Skeletal muscle tissue (tissue), 3 donors: ENCODE measurements at regions not wholly inside any gene's neighbourhood (a gene's known extent, or its start where the extent isn't known, plus 50 kb on each side); places are given as distances from the start of the nearest gene placed in this dataset.

Experiments used
- H3K27ac ChIP-seq: one replicate; pipeline ENCODE4 v1.7.0; 2013; ENCODE audit warnings: mild to moderate bottlenecking, low read depth, low read length, inconsistent platforms
- H3K27me3 ChIP-seq, 3 donors: one replicate each; pipeline ENCODE4 v1.7.0; 2013; ENCODE audit warnings: low read length in 3 of 3; ENCODE audit not compliant: control insufficient read depth in 3 of 3, insufficient read depth in 3 of 3
- H3K36me3 ChIP-seq, 3 donors: one replicate each; pipeline ENCODE4 v1.7.0; 2013; ENCODE audit warnings: low read length in 3 of 3; ENCODE audit not compliant: control insufficient read depth in 3 of 3, insufficient read depth in 3 of 3
- H3K4me1 ChIP-seq, 3 donors: one replicate each; pipeline ENCODE4 v1.7.0; 2013; ENCODE audit warnings: low read length in 3 of 3, mild to moderate bottlenecking in 3 of 3; ENCODE audit not compliant: control insufficient read depth in 3 of 3, insufficient read depth in 3 of 3
- H3K4me3 ChIP-seq, 3 donors: one replicate each; pipeline ENCODE4 v1.7.0; 2013; ENCODE audit warnings: low read length in 3 of 3
- H3K9ac ChIP-seq, 3 donors: one replicate each; pipeline ENCODE4 v1.7.0; 2013; ENCODE audit warnings: low read length in 3 of 3, mild to moderate bottlenecking in 3 of 3, moderate library complexity in 2 of 3, low read depth in 1 of 3
- H3K9me3 ChIP-seq, 3 donors: one replicate each; pipeline ENCODE4 v1.7.0; 2013; ENCODE audit warnings: low read length in 3 of 3; ENCODE audit not compliant: control insufficient read depth in 3 of 3
- donor health status: Osteomylitis.

DNA sequence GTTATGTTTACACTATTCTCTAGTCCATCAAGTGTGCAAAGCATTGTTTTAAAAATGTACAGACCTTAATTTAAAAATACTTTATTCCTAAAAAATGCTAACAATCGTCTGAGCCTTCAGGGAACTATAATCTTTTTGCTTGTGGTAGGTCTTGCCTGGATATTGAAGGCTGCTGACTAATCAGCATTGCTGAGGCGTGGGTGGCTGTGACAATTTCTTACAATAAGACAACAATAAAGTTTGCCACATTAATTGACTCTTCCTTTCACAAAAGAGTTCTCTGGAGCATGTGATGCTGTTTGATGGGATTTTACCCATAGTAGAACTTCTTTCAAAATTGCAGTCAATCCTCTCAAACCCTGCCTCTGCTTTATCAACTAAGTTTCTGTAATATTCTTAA is 384.0 kb upstream of the TGFBR2 start:
- Histone ChIP-seq H3K27ac (no peak overlapping the region), H3K4me3 (no peak overlapping the region), H3K9ac (no peak overlapping the region), H3K9me3 (no peaks in the 10 kb centered on the region), H3K4me1 (peaks cover 0 to 4% (median 0%) of the 10 kb centered on the region in 3 donors), H3K27me3 (no peaks in the 10 kb centered on the region), H3K36me3 (no peaks in the 10 kb centered on the region)

- Histone ChIP-seq H3K4me3 (no peak overlapping the region), H3K4me1 (peaks cover 0 to 7% (median 3%) of the 10 kb centered on the region in 3 donors), H3K9ac (no peak overlapping the region), H3K9me3 (no peaks in the 10 kb centered on the region), H3K27me3 (no peaks in the 10 kb centered on the region), H3K36me3 (no peaks in the 10 kb centered on the region), H3K27ac (no peak overlapping the region)
Observed at GRCh38 chr3:30225021-30225420, 381.4 kb upstream of the TGFBR2 start.

GRCh38 chr3:30226601-30227151 is 379.7 kb upstream of the TGFBR2 start:
- Histone ChIP-seq H3K9ac (no peak overlapping the region), H3K27ac (no peak overlapping the region), H3K36me3 (no peaks in the 10 kb centered on the region), H3K4me3 (no peak overlapping the region), H3K9me3 (no peaks in the 10 kb centered on the region), H3K4me1 (peaks cover 0 to 8% (median 7%) of the 10 kb centered on the region in 3 donors), H3K27me3 (no peaks in the 10 kb centered on the region)

GRCh38 chr3:30227571-30228301 is 378.7 kb upstream of the TGFBR2 start:
- Histone ChIP-seq H3K9me3 (no peaks in the 10 kb centered on the region), H3K9ac (no peak overlapping the region), H3K27me3 (no peaks in the 10 kb centered on the region), H3K4me3 (no peak overlapping the region), H3K4me1 (peaks cover 3 to 9% (median 8%) of the 10 kb centered on the region in 3 donors), H3K36me3 (no peaks in the 10 kb centered on the region), H3K27ac (peak overlapping the region; percentile 27)

DNA sequence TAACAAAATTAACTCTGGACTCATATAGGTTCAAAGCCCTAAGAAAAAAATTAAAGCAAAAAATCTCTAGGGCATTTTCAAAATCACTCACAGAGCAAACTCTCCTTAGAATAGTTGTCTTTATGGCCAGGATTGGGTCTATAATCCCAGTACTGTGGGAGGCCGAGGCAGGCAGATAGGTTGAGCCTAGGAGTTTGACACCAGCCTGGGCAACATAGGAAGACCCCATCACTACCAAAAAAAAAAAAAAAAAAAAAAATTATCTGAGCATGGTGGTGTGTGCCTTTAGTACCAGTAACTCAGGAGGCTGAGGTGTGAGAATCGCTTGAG is 378.1 kb upstream of the TGFBR2 start:
- Histone ChIP-seq H3K27me3 (no peaks in the 10 kb centered on the region), H3K9me3 (no peaks in the 10 kb centered on the region), H3K9ac (no peak overlapping the region), H3K27ac (peak overlapping the region; percentile 27), H3K4me1 (peaks cover 3 to 9% (median 8%) of the 10 kb centered on the region in 3 donors), H3K36me3 (no peaks in the 10 kb centered on the region), H3K4me3 (no peak overlapping the region)

DNA sequence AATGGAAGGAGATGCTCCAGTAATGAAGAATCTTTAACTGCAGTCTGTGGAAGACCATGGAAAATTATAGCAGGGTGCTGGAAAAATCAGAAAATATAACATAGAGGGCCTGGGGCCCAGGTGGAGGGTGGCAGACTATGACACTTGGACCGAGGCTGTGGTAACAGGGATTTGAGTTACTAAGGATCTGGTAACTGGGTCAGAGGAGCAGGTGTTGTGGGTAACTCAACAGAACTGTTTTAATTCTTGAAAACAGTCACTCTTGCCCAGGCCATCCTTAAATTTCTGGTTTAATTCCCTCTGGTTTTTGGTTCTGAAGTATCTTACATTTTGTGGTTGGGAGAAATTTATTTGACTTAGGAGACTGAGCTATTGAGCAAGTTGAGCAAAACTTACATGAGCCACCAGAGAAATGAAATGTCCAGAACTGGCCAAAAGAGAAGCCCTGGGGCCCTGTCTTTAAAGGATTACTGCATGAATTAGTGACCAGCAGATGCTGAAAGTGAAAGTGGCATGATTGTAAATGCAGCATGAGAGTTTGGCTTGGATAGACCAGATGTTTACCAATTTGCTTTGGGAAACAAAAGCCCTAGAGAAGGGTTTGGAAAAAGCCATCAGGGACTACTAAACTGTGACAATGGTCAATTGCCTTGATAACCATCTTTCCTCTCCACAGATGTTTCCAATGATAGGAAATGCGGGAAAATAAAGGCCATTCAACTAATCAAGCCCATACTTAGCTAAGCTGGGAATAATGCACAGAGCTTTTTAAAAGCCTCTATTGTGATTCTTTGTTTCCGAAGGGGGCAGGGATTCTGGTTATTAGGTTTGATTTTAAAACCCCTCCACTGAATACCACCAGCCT is 374.9 kb upstream of the TGFBR2 start:
- Histone ChIP-seq H3K9ac (no peak overlapping the region), H3K27ac (peak overlapping the region; percentile 72), H3K4me1 (peaks cover 3 to 9% (median 8%) of the 10 kb centered on the region in 3 donors)

GRCh38 chr3:30232142-30232541 is 374.3 kb upstream of the TGFBR2 start:
- Histone ChIP-seq H3K36me3 (no peaks in the 10 kb centered on the region), H3K27me3 (no peaks in the 10 kb centered on the region), H3K9me3 (no peaks in the 10 kb centered on the region), H3K4me3 (no peak overlapping the region), H3K4me1 (peaks cover 3 to 8% (median 7%) of the 10 kb centered on the region in 3 donors), H3K9ac (no peak overlapping the region), H3K27ac (peak overlapping the region; percentile 72)

More for the DNA sequence above, 374.9 kb upstream of the TGFBR2 start:
- Histone ChIP-seq H3K27me3 (no peaks in the 10 kb centered on the region), H3K9me3 (no peaks in the 10 kb centered on the region), H3K4me3 (no peak overlapping the region), H3K36me3 (no peaks in the 10 kb centered on the region)

DNA sequence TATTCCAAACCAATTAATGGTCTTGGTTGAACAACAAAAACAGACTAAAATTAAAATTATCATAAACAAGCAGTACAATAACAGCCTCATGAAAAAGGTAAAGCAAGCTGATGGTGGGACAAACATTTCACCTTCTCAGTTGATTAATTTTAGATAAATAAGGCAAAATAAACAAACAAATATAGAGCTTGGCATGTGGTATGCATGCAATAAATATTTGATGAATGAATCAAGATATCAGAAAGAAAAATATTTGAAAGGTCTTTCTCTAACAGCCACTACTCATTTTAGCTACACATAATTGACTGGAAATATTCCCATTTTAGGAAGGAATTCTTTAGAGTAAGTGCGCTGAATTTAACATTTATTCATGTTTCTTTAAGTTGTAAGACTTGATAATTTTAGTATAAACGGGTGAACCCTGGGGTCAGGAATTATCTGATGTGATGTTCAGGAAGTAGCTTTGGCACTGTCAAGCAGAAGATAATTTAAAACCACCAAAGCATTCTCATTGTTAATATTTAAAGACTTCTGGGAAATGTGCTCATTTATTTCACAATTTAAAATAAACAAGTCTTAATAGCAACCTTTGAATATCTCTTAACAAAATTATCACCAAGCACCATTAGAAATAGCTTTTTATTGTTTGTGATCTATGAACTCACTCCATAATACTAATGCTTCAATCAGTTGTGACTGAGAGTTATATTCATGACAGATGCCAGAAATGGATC is 372.3 kb upstream of the TGFBR2 start:
- H3K4me1 ChIP-seq = peaks cover 2 to 5% (median 3%) of the 10 kb centered on the region in 3 donors
- H3K27me3 ChIP-seq = no peaks in the 10 kb centered on the region
- H3K36me3 ChIP-seq = no peaks in the 10 kb centered on the region
- no peak overlapping the region for H3K9ac ChIP-seq
- no peak overlapping the region for H3K4me3 ChIP-seq
- no peak overlapping the region for H3K27ac ChIP-seq
- no peaks in the 10 kb centered on the region for H3K9me3 ChIP-seq

DNA sequence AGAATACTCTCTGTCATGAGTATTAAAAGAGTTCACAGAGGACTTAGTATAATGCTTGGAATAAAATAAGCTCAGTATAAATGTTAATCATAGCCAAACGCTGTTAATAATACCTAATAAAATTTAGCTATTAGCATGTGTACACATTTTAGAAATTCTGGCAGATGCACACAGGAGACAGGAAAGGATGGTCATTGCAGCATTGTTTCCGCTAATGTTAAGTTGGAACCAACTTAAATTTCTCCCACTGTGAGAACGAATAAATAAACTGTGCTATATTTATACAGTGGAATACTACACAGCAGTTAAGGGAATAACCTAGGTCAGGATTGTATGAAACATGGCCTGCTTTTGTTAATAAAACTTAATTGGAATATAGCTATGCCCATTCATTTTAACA is 370.4 kb upstream of the TGFBR2 start:
- no peak overlapping the region for H3K27ac ChIP-seq

More for the DNA sequence above, 370.4 kb upstream of the TGFBR2 start:
- Histone ChIP-seq H3K4me1 (peaks cover 2 to 5% (median 3%) of the 10 kb centered on the region in 3 donors), H3K36me3 (no peaks in the 10 kb centered on the region), H3K4me3 (no peak overlapping the region), H3K27me3 (no peaks in the 10 kb centered on the region), H3K9me3 (no peaks in the 10 kb centered on the region), H3K9ac (no peak overlapping the region)
